H54 (cell line): ENCODE measurements at regions not wholly inside any gene's neighbourhood (a gene's known extent, or its start where the extent isn't known, plus 50 kb on each side); places are given as distances from the start of the nearest gene placed in this dataset.
"Not testable (repeated sequence)": the region's sequence is repeated elsewhere in the genome, so short reads cannot be mapped to it uniquely, and the experiment has no call there.

Experiments
- DNase-seq: peaks from one replicate; pipeline ENCODE4 v3.0.0; 2011; ENCODE audit warnings: low spot score, mixed read lengths; ENCODE audit not compliant: insufficient read length
- FAIRE-seq: peaks from 3 replicates; lab custom pipeline; 2011; peaks lifted over from hg19 to GRCh38; lab: Jason Lieb, UNC
- POLR2A ChIP-seq: IDR thresholded peaks from 2 replicates; pipeline ENCODE4 v1.6.1; 2011; ENCODE audit warnings: low read depth, mild to moderate bottlenecking, low read length

DNA sequence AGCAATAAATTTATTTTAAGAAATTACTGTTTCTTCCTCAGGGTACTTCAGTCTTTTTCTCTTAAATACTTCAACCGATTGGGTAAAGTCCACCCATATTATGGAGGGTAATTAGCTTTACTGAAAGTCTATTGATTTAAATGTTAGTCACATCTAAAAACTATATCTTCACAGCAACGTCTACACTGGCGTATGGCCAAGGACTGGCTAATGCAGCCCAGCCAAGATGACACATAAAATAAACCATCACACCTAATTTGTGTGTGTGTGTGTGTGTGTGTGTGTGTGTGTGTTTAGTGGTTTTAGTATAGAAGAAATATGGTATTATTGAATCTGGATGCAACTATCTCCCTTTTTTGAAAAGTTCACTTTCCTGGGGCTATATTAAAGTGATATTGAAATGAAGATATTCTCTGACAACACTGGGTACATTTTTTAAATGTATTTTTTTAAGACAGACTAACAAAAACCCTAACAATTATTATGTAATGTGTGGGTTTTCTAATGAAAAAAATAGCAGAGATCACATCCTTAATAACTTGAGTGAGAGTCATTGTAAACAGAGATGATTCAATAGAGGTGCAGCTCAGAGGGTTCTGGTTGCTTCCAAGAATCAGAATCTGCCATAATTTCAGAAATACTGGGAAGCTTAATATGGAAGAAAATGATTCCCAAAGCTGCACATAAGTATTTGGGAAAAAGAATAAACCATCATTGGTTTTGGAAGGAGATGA lies 584.2 kb upstream of the MBL2 start:
- FAIRE-seq (no peak), DNase-seq (no peak)
- no peak for TF ChIP-seq POLR2A

DNA sequence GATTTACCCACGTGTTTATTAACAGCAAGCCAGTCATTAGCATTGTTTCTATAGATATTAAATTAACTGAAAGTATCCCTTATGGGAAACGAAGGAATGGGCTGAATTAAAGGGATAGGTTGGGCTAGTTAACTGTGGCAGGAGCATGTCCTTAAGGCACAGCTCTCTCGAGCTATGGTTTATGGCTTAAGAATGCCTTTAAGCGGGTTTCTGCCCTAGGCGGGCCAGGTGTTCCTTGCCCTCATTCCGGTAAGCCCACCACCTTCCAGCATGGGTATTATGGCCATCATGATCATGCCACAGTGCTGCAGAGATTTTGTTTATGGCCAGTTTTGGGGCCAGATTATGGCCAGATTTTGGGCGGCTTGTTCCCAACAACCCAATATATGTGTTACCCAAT lies 569.9 kb upstream of the MBL2 start:
- not testable (repeated sequence) for DNase-seq, FAIRE-seq

DNA sequence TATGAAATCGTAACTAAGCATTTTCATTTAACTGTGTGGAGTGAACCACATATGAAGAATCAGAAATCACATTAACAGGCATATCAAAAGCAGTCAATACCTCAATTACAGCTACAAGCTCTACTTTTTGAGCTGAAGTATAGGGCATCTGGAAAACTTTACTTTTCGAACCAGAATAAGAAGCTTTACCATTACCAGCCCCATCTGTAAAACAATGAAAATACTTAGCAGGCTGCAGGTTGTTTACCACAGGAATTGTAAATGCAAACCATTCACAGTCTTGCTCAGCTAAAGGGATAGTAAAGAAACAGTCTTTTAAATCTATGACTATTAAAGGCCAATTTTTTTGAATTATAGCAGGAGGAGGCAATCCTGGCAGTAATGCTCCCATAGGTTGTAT lies 565.6 kb upstream of the MBL2 start:
- FAIRE-seq, DNase-seq: not testable (repeated sequence)

DNA sequence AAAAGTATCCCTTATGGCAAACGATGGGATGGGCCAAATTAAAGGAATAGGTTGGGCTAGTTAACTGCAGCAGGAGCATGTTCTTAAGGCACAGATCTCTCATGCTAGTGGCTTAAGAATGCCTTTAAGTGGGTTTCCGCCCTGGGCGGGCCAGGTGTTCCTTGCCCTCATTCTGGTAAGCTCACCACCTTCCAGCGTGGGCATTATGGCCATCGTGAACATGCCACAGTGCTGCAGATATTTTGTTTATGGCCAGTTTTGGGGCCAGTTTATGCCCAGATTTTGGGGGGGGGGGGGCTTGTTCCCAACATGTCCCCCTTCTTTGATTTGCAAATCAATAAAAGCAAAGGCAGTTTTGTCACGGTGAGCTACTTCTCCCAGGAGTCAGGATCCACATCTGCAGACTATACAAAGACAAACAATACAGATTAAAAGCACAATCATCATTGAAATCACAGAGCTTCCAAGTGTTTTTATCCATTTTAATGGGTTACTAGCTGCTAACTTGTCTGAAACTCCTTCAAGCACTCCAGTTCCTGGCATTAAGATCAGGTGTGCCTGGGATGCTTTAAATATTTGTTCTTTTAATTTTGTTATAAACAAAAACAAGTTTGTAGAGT lies 563.3 kb upstream of the MBL2 start:
- FAIRE-seq, DNase-seq: not testable (repeated sequence)

DNA sequence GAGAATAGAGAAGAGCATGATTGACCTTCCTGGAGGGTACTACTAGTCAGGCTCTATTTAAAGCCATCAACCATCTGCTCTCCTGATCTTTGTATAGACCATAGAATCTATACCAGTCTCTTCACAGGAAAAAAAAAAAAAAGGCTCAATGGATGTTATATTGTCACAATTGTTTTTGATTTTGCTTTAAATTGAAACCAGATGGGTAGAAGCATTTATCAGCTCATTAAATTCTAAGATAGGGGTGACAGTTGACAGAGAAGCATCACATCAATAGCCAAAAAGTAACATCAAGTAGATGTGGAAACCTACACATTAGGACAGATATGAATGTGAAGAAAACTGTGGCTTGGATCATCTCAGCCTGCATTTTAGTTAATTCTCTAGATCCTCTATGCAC lies 558.9 kb upstream of the MBL2 start:
- no peak for FAIRE-seq

DNA sequence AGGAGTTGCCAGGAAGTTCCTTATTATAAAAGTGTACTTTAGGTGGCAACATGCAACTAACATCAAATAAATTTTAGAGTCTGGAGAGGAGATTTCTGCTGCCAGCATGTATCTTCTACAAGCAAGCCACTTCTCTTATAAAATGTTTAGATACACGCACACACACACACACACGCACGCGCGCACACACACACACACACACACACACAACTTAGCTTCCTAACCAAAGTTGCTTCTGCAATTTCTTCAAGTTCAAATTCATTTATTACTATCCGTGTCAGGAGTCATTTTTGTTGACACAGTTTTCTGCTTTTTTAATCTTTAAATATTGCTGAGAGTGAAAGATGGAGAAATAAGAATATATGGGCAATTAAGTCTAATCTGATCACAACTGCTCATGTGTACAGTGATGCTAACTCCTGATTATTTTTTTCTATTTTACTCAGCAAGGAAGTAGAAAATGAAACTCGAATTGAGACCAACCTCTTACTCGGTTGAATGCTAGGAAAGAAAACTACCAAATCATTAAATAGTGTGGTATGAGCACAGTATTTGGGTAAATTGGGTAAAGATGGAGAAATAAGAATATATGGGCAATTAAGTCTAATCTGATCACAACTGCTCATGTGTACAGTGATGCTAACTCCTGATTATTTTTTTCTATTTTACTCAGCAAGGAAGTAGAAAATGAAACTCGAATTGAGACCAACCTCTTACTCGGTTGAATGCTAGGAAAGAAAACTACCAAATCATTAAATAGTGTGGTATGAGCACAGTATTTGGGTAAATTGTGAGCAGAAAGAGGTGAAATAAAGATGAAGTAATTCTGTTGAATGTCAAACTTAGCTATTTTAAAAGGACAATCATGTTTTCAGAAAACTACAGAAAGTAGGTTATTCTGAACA lies 554.1 kb upstream of the MBL2 start:
- peak; percentile 91 for FAIRE-seq

More for the DNA sequence above, 558.9 kb upstream of the MBL2 start:
- DNase-seq = no peak
- no peak for TF ChIP-seq POLR2A

DNA sequence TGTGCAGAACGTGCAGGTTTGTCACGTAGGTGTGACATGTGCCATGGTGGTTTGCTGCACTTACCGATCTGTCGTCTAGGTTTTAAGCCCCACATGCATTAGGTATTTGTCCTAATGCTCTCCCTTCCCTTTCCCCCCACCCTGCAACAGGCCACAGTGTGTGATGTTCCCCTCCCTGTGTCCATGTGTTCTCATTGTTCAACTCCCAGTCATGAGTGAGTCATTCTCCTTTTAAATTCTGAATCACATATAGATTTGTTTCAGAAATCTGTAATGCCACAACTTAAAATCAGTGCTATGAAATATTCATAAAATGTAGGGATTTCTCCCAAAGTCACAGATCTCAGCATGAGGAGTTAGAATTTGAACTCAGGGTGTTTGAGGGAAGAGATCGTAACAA lies 552.5 kb upstream of the MBL2 start:
- TF ChIP-seq POLR2A = no peak
- DNase-seq = no peak
- FAIRE-seq = peak; percentile 62

More for the DNA sequence above, 554.1 kb upstream of the MBL2 start:
- not testable (repeated sequence) for DNase-seq

DNA sequence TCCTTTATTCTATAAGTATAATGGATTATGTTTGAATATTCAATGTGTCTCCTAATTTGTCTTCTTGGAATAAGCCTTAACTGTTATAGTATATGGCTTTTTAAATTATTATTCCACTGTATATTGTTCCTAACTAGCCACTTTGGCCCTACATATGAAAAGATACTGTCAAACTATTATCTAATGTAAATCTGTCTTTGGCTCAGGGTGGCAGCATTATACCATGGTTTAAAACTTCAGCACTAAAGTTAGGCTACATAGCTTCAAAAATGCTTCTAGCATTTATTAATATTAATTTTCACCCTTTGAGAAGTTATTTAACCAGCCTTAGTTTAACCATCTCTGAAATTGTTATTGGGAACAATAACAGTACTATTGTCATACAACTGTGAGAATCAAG lies 543.1 kb upstream of the MBL2 start:
- no peak for TF ChIP-seq POLR2A
- no peak for FAIRE-seq
- DNase-seq = no peak

DNA sequence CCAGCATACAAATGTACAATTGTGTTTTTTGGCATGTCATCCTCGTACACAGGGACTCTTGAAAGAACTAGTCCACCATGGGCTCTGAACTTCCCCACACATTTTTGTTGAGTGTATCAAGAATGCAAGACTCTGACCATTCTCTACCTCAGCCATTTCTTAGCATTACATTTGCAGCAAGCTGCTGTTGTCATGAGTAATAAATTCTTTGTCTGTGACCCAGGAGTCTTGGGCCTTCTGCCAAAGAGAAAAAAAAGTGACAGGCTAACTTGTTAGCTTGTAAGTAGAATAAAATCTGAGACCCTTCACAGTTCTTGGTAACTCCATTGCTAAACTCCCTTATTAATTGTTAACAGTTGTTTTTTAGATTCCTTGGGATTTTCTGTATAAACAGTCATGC lies 542.3 kb upstream of the MBL2 start:
- TF ChIP-seq POLR2A = no peak
- DNase-seq (peak; percentile 5), FAIRE-seq (peak; percentile 96)

DNA sequence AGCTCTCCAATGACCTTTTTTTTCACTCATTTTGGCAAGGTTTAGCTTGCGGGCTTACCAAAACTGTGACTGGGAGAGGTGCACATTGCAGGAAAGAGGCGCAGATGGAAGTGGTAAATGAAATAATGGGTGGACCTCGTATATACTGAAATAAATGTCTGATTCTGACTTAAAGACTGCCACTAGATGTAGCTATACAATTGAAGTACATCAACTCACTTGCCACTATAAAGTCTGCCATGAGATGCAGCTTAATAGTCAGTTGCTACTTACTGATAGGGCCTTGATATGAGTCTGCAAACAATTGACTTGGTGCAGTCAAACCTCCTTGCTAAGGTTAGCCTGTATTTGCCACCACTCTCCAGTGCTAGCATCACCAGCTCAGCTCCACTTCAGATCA lies 525.9 kb upstream of the MBL2 start:
- FAIRE-seq = no peak
- TF ChIP-seq POLR2A = no peak
- DNase-seq = no peak

DNA sequence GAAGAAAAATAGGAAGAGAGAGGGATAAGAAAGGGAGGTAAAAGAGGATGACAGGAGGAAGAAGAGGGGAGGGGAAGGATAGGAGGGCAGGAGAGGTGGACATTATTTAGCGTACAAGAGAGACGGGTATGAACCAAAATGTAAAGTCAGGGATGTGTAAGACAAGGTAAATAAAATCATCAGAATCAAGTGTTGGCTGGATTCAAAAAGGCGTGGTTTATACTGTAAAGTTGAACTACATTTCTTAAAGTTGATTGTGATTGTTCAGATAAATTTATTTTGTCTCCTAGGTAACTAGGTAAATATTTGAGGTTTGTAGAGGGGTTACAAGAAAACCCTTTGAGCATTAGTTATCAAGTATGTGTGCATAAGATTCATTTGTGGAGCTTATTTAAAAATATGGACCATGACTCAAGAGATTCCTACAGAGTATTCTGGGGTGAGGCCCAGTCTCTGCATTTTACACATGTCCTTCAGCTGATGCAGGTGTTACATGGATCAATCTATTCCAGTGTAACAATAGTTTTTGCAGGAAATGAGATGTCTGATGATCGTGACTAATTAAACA lies 512.1 kb upstream of the MBL2 start:
- FAIRE-seq (no peak), DNase-seq (no peak)
- TF ChIP-seq POLR2A = no peak

DNA sequence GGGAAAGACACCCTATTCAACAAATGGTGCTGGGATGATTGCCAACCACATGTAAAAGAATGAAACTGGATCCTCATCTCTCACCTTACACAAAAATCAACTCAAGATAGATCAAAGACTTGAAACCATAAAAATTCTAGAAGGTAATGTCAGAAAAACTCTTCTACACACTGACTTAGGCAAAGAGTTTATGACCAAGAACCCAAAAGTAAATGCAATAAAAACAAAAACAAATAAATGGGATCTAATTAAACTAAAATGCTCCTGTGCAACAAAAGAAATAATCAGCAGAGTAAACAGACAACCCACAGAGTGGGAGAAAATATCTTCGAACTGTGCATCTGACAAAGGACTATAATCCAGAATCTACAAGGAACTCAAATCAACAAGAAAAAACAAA lies 504.2 kb upstream of the MBL2 start:
- TF ChIP-seq POLR2A = no peak
- FAIRE-seq (no peak), DNase-seq (no peak)

DNA sequence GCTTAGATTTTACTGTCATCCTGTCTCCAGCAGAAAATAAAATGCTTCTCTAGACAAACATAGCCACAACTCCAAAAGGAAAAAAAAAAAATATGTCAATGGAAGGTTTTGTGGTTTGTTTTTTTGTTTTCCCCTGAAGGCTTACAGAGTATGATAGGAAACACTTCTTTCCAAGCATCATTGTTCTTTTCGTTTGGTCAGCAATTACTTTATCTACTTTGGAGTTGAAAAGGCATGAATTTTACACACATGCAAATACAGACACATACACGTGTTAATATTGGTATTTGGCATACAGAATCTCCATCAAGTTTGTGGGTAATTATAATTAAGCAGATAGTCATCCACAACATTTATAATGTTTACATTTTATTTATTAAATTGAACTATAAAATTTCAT lies 496.9 kb upstream of the MBL2 start:
- no peak for TF ChIP-seq POLR2A
- FAIRE-seq (no peak), DNase-seq (no peak)

DNA sequence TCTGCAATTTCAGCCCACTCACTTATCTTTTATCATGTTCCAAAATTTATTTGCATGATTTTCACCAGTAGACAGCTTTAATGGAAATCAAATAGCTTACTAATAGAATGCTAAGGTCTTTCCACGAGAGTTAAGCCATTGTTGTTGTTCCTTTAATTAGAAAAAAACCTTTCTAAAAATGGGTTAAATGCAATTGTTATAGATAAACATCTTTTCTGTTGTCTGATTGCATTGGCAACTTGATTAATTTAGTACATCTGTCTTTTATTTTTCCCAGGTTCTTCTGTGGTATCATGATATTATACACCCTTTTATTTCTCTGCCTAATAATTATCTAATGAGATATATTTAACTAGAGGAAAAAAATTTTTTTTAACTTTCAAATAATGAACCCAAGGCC lies 487.6 kb upstream of the MBL2 start:
- DNase-seq (no peak), FAIRE-seq (no peak)
- TF ChIP-seq POLR2A = no peak
